Brain microvascular endothelial cell (primary cell): ENCODE measurements at regions not wholly inside any gene's neighbourhood (a gene's known extent, or its start where the extent isn't known, plus 50 kb on each side); places are given as distances from the start of the nearest gene placed in this dataset.

Experiments
- DNase-seq: peaks from one replicate; pipeline ENCODE4 v3.0.0-alpha.2; 2020
- H3K27ac ChIP-seq: fragments of 250-450 bp; sonication (Bioruptor Pico); 2 replicates; pipeline ENCODE4 v1.5.1; 2020; ENCODE audit warnings: mild to moderate bottlenecking, moderate library complexity
- H3K27me3 ChIP-seq: fragments of 250-450 bp; sonication (Bioruptor Pico); replicated peaks from 2 replicates; pipeline ENCODE4 v1.5.1; 2020; ENCODE audit warnings: mild to moderate bottlenecking
- H3K36me3 ChIP-seq: fragments of 250-450 bp; sonication (Bioruptor Pico); replicated peaks from 2 replicates; pipeline ENCODE4 v1.5.1; 2020; ENCODE audit warnings: mild to moderate bottlenecking
- H3K4me3 ChIP-seq: 2 replicates; pipeline ENCODE4 v1.5.1; 2011; ENCODE audit warnings: low read depth, mild to moderate bottlenecking, control low read depth, low read length, moderate library complexity
- in situ Hi-C: cut with HindIII; loops from 2 replicates; pipeline ENCODE4 v1.10.0; 2017; ENCODE audit warnings: low sequenced_read_pairs, low pct_ligation_motif_present
- TF ChIP-seq, protein P1 (sequence below): IDR thresholded peaks from 2 replicates; pipeline ENCODE4 v1.5.1; 2011; ENCODE audit warnings: low read depth, mild to moderate bottlenecking, moderate library complexity, low read length, control low read depth, inconsistent platforms; ENCODE audit errors: missing control alignments

DNA sequence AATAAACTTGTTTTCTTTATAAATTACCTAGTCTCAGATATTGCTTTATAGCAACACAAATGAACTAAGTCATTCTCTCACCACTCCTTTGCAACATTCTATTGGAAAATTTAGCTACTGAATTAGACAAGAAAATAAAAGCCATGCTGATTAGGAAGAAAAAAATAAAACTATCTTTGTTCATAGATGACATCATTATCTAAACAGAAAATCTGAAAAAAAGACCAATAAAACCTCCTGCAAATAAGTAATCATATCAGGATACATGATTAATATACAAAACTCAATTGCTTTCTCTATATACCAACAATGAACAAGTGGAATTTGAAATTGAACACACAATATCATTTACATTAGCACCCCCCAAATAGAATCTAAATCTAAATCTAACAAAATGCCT, 455.3 kb upstream of the KIF2A start:
- in situ Hi-C loops = no loop called here
- H3K36me3 ChIP-seq = no peaks in the 10 kb centered on the region
- TF ChIP-seq, protein P1, sequence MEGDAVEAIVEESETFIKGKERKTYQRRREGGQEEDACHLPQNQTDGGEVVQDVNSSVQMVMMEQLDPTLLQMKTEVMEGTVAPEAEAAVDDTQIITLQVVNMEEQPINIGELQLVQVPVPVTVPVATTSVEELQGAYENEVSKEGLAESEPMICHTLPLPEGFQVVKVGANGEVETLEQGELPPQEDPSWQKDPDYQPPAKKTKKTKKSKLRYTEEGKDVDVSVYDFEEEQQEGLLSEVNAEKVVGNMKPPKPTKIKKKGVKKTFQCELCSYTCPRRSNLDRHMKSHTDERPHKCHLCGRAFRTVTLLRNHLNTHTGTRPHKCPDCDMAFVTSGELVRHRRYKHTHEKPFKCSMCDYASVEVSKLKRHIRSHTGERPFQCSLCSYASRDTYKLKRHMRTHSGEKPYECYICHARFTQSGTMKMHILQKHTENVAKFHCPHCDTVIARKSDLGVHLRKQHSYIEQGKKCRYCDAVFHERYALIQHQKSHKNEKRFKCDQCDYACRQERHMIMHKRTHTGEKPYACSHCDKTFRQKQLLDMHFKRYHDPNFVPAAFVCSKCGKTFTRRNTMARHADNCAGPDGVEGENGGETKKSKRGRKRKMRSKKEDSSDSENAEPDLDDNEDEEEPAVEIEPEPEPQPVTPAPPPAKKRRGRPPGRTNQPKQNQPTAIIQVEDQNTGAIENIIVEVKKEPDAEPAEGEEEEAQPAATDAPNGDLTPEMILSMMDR = no peak

DNA sequence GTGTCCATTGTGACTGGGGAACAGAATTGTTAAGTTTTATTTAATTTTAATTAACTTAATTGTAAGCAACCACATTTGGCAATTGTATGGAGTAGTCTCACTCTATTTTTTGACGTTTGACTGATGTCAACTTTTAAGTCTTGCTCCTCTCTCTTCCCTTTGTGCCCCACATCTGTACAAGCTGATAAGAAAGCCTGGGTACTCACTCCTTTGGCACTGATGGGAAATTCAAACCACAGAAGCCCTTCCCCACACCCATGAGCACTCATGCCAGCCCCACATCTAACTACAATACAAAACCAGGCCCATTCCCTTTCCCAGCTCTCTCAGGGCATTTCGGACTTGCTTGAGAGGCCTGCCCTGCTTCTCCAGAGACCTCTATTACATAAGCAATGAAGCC, 451.5 kb upstream of the KIF2A start:
- TF ChIP-seq, protein P1 = no peak
- H3K27ac ChIP-seq = no peak overlapping the region
- in situ Hi-C loops = no loop called here
- H3K27me3 ChIP-seq = no peaks in the 10 kb centered on the region
- H3K36me3 ChIP-seq = no peaks in the 10 kb centered on the region
- DNase-seq = no peak
- no peak overlapping the region for H3K4me3 ChIP-seq

More for the DNA sequence above, 455.3 kb upstream of the KIF2A start:
- DNase-seq = no peak
- no peaks in the 10 kb centered on the region for H3K27me3 ChIP-seq
- no peak overlapping the region for H3K27ac ChIP-seq
- H3K4me3 ChIP-seq = no peak overlapping the region

DNA sequence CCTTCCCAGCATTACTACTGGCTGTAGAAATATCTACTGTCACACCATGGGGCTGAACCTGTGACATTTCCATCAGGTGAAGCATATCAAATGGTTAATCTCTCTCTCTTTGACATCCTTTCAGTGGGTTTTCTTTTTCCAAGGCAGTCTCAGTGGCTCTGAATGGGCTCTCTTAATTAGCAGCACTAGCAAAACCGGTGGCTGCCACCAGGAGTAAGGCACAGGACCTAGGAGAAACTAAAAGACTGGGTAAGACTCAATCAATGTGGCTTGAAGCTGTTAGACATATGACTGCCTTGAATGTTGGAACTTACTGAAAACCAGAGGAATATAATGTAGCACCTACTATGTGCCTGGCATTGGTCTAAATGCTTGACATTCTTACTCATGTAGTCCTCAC, 445.0 kb upstream of the KIF2A start:
- DNase-seq = no peak
- Histone ChIP-seq H3K27ac (no peak overlapping the region), H3K27me3 (no peaks in the 10 kb centered on the region), H3K4me3 (no peak overlapping the region), H3K36me3 (no peaks in the 10 kb centered on the region)
- TF ChIP-seq, protein P1 = peak; percentile 2
- in situ Hi-C loops = no loop called here

DNA sequence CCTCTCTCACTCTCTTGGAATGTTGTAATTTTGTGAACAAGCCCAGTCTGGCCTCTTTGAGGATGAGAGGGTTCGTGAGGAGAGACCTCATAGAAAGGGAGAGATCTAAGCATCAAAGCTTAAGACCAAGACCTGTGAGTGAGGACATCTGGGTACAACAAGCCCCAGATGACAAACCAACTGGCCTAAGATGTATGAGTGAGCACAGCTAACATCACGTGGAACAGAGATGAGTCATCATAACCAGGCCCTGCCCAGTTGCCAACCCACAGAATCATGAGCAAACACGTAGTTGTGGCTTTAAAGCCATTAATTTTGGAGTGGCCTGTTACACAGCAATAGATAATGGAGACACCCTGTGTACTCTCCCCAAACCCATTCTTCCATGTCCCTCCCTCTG, 439.1 kb upstream of the KIF2A start:
- H3K27ac ChIP-seq = no peak overlapping the region
- no peak overlapping the region for H3K4me3 ChIP-seq
- H3K36me3 ChIP-seq = no peaks in the 10 kb centered on the region
- no peaks in the 10 kb centered on the region for H3K27me3 ChIP-seq
- TF ChIP-seq, protein P1 = no peak
- peak; percentile 37 for DNase-seq
- in situ Hi-C loops = no loop called here

- H3K27me3 ChIP-seq = no peaks in the 10 kb centered on the region
- no peak overlapping the region for H3K4me3 ChIP-seq
- no peak for DNase-seq
- in situ Hi-C loops = no loop called here
- H3K36me3 ChIP-seq = no peaks in the 10 kb centered on the region
- TF ChIP-seq, protein P1 = no peak
- no peak overlapping the region for H3K27ac ChIP-seq
Observed at GRCh38 chr5:61869333-61869732, 436.7 kb upstream of the KIF2A start.

- H3K4me3 ChIP-seq = no peak overlapping the region
- TF ChIP-seq, protein P1 = no peak
Observed at GRCh38 chr5:61878471-61878870, 427.5 kb upstream of the KIF2A start.

More at GRCh38 chr5:61878471-61878870, 427.5 kb upstream of the KIF2A start:
- Histone ChIP-seq H3K36me3 (no peaks in the 10 kb centered on the region), H3K27ac (no peak overlapping the region), H3K27me3 (no peaks in the 10 kb centered on the region)
- DNase-seq = no peak
- in situ Hi-C loops = no loop called here
